ENCODE measurements at regions not wholly inside any gene's neighbourhood (a gene's known extent, or its start where the extent isn't known, plus 50 kb on each side); places are given as distances from the start of the nearest gene placed in this dataset.

- no peak for TF ChIP-seq CTCF (IDR thresholded peaks at IDR 0.05; ENCODE audit: low read depth, low read length)
- TF ChIP-seq MAX (IDR thresholded peaks at IDR 0.05; ENCODE audit: low read depth, low read length) = no peak
- TF ChIP-seq POLR2A (IDR thresholded peaks at IDR 0.05; ENCODE audit: extremely low read depth, insufficient read length) = no peak
- no peak for TF ChIP-seq MYC (IDR thresholded peaks at IDR 0.05; ENCODE audit: low read depth, low read length)
These were observed 647.5 kb upstream of the SETBP1 start for GRCh38 chr18:44033144-44033701.
